Activated CD4-positive, alpha-beta T cell treated with anti-CD3 and anti-CD28 coated beads, Interleukin-2, amount 50 U/mL, for 48 hours (primary cell): ENCODE measurements at regions not wholly inside any gene's neighbourhood (a gene's known extent, or its start where the extent isn't known, plus 50 kb on each side); places are given as distances from the start of the nearest gene placed in this dataset.

Source experiments
- DNase-seq, 2 experiments: peaks; one replicate each; pipeline ENCODE4 v3.0.0-alpha.2; 2020

DNA sequence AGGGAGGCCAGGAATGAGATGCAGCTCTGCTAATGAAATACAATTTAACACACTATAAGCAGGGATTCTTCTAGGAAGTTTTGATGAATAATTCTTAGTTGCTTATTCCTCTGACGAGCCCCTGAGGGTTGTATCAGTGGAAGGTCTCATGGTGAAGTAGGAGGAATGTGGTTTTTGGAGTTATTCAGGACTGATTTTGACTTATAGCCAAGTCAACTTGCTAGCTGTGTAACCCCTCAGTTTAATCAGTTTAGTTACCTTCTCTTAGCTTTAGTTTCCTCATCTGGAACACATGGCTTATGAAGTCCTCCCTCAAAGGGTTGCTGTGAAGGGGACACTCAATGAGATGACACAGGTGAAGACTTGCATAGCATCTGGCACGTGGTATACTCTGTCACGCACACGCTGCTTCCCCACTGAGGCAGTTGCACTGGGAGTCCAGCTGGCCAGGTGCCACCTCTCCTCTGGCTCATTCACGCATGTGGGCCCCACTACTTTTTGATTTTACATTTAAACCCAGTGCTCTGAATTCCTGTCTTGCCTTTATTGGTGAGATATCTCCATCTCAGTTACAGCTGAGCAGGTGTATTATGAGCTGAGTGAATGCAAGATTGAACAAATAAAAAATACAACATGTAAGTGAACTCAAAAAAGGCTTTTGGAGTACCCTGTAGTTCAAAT, 415.0 kb downstream of the ARHGEF28 start:
- no peak for DNase-seq

DNA sequence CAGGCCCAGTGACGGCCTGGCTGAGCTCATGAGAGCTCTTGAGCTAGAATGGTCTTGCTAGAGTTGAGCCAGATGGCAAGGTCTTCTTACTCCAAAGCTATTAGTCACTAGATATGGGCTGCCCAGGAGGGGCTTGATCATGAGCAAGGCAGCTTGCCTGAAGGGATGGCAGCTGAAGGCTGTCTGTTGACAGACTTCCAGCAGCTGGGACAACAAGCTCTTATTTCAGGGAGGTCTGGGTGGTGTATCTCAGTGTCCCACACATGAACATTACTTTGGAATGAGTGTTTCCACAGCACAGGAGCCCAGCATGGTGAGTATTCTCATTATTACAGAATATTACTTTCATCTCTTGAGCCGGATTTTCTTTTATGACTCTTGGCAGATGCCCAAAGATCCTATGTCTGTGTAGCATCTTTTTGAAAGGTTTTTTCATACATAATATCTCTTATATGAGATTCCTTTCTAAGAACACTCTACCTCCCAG, 414.1 kb downstream of the ARHGEF28 start:
- no peak for DNase-seq

DNA sequence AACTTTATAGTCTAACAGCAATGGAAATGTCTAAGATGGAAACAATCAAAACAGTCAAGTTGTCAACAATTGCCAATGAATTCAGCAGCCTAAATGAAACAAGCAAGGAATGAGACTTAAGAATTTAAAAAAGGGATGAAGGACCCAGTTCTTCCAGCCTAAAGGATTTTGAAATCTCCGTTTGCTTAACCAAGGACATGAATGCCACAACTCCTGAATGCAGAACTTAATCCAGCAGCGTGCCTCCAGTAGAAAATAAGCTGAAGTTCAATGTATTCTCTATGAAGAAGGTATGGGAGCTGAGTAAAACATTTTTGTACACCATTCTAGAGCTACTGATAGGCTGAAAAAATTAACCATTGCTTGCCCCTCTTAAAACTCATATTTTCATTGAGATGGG, 411.3 kb downstream of the ARHGEF28 start:
- no peak for DNase-seq

DNA sequence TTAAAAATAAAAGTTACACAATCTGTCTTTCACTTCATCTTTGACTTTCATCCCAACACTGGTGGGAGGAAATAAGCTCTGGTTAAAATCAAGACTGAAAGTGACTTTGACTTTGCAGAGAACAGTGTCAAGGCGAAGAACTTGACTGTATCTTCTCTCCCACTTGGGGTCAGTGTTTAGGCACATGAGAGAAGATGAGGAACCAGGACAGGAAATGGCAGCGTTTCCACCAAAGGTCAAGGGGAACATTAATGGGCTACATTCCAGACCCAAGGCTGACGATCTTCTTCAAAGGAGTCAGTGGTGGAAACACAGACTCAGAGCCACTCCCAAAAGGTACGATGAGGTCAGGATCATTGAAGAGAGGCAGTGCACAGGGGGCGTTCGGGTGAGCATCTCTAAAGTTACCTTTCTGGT, 409.5 kb downstream of the ARHGEF28 start:
- no peak for DNase-seq

DNA sequence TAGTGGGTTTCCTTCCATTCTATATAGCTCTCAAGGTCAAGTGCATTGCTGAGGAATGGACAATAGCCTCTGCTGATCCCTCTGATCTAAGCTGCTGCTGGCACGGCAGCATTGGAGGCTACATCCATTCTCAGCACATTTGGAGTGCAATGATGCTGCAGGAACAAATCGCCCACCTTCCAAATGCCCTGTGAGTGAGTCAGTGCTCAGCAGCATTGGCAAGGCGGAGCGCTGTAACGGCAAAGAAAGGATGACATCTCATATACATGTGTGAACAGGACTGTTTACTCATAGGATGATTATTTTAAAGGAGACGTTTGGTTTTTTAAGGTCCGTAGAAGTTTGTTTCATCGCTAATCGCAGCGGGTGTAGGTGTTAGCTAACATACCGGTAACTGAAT, 408.7 kb downstream of the ARHGEF28 start:
- DNase-seq = no peak

DNA sequence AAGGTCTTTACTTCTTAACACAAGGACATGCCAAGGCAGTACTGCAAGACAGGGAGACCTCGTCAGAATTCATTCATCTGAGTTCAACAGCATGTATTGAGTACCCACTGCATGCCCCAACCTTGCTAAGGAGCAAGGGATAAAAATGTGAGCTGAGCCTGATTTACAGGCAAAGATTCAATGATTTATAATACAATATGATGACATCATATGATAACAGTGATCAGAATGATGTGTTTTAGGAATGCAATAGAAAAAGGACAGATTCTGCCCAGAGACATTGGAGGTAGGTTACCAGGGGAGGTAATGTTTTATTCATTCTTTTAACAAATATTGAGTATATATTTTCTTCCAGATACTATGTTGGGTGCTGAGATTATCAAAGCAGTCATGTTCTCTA, 406.6 kb downstream of the ARHGEF28 start:
- DNase-seq = no peak

DNA sequence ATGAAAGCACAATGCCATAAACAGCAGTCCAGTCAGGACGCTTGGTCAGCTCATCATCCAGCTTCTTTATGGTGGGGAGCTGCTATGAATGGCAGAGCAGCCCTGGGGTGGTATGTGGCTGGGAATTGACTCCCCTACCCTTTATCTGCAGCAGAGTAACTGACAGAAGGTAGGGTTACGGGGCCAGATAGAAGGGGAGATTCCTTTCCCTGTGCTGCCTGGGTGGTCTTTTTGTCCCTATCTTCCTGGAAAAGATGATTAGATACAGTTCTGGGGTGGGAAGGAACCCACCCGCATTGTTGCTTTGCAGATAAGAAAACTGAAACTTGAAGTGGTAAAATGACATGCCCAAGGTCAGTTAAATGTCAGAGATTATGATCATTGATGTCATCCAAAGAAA, 405.5 kb downstream of the ARHGEF28 start:
- DNase-seq = no peak

DNA sequence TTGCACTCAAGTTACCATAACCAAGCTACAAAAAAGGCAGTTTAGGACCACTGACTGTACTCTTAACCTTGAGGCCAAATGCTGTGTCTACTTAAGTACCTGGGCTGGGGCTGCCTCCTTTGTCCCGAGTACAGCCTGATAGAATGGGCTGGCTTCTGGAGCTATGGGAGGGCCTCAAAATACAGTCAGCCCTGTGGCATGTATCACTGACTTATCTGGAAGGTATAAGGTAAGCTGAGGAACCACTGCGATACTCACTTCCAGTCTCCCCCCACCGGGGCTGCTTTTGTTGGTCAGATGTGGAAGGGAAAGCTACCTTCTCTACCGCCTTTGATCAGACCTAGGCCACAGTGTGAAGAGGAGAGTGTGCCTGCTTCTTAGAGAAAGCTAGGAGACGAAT, 404.8 kb downstream of the ARHGEF28 start:
- no peak for DNase-seq

DNA sequence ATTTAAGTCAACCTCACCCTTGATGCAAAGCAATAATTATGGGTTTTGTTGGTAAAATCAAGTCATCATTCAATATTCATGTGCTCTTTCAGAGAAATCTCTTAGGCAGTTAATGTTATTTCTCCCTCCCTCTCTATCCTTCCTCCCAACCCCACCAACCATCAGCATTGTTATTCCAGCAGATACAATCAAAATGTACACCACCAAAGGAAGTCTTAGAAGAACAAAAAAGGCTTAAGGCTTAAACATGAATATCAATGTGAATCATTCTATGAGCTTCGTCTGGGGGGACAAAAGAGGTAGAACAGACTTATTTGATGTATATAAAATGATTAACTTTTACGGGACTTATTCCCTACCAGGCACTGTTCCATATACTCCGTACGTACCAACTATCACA, 404.4 kb downstream of the ARHGEF28 start:
- DNase-seq = no peak

DNA sequence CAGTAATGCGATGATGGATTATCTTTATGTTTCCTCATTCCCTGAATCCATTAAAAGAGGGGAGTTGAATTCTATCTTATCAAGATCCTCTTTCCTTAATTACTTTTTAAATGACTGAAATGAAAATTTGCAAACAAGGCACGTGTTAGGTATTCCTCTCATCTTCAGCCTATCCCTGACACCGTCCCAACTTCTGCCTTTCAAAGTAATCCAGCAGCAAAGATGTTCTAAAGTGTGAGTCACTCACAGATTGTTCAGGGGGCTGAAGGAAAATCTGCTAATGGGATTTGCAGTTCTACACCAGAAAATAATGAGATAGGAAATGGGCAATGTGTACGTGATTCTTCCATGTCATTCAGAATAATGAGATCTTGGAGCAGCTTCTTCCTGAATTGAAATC, 403.0 kb downstream of the ARHGEF28 start:
- DNase-seq = no peak

DNA sequence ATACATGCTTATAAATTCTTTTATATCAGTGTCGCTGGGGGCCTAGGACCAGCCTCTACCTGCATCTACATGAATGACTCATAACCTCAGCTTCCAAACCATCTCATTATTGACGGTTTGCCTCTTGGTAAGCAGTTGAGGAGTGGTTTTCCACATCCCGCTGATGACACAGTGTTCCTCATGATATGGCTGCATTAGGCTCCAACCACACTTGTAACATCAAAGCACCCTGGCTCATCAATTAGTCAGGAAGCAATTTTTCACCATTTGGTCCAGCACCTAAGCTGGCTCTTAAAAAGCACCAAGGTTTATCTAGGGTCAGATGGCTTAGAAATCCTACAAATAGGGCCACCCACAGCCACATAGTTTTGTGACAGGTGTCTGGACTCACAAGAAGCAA, 402.4 kb downstream of the ARHGEF28 start:
- DNase-seq = no peak

DNA sequence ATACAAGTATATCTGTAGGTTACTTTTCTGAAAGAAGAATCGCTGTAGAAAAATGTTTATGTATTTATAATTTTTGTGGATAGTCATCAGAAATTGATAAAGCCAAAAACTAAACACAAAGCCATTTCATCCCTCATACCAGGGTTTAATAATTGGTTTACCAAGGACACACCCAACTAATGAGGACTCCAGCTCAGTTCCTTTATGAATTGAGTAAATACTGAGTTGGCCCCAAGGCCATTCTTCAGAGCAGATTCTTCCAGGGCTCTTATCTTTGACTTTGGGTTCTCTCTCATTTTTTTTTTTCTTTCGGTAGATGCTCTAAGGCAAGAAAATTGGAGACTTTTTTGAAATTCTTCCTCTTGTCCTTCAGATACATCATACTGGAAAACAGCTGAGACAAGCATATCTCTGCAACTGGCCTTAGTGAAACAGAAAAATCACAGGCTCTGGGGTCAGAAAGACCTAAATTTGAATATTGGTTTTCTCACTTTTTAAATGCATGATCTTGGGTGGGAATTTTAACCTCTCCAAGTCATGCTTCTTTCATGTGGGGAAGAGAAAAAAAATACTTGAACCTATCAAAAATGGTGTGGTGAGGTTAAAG, 401.8 kb downstream of the ARHGEF28 start:
- DNase-seq = no peak

DNA sequence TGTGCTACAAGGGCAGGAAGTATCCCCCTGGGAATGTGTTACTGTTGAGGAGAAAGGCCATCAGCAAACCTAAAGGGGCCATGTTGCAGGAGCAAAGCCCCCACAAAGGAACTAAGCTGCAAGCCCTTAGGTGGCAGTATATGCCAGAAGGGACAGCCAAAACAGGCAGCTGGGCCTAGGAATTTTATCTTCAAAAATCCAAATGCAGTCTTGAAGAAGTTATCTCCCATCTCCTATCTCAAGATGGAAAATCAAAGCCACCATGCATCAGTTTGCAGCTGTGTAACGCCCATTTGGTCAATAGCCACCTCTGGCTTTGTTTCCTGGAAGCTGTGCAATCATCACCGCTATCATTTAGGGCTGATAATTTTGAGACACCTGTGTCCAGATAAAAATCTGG, 400.3 kb downstream of the ARHGEF28 start:
- DNase-seq = no peak

DNA sequence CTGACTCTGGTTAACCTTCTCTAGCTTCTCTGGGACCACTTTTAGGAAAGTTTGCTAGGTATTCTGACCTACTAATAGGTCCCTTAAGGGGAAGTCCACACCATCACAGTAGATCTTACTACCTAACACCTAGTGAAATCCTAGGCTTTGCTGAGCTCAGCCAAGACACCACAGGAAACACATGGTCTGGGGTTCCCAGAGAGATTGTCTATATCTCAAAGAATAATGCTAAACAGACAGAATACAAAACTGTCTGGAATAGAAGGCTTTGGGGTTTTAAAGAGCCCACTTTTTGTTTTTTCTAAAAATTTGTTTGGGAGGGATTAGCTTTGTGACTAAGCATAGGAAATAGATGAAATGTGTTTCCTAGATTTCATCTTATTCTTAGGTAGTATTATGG, 395.1 kb downstream of the ARHGEF28 start:
- DNase-seq = no peak

DNA sequence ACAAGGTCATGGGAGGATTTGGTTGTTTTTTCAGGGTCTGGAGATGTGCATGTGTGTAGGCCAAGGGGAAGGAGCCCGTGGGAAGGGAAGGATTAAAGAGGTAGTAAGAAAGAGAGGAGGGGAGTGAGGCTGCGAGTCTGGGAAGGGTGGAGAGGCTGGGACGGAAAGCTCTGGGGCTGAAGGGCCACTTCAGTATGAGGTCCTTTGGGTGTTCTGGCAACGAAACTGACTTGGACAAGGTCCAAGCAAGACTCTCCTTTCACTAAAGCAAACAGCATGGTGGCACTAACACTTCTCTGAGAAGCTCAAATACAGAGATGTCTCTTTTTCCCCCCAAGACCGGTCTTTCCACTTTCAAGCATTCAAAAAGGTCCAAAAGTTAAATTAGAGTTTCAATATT, 394.5 kb downstream of the ARHGEF28 start:
- no peak for DNase-seq

DNA sequence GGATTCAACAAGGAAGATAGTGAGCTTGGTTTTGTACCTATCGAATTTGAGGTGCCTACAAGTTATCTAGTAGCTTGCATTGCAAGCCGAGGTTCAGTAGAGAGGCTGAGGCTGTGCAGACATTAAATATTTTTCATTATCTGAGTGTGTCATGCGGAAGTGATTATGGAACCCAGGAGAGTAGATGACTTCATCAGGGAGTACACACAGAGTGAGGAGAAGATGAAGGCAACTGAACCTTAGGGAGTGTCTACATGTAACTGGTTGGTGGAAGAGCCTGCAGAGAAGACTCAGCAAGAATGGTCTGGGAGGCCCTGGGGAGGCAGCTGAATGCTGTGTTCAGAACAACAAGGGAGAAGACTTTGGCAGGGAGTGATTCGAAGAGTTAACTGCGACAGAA, 393.9 kb downstream of the ARHGEF28 start:
- DNase-seq = no peak

DNA sequence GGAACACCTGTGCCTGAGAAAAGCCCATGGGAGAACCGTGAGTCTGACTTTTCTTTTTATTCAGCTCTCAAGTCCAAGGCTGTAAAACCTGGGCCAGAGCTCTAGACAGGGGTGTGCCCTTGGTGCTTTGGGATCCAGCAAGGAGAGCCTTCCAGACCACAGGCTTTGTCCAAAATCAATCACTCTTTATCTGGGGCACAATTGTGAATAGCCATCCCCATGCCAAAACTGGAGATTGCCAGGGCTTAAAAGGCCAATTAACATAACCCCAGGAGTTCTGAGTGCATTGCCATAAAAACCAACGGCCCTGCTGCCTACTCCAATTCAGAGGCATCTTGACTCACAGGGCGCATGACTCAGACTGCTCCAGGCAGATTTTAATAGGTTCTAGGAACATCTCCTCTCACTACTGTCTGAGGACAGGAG, 391.8 kb downstream of the ARHGEF28 start:
- DNase-seq = no peak

DNA sequence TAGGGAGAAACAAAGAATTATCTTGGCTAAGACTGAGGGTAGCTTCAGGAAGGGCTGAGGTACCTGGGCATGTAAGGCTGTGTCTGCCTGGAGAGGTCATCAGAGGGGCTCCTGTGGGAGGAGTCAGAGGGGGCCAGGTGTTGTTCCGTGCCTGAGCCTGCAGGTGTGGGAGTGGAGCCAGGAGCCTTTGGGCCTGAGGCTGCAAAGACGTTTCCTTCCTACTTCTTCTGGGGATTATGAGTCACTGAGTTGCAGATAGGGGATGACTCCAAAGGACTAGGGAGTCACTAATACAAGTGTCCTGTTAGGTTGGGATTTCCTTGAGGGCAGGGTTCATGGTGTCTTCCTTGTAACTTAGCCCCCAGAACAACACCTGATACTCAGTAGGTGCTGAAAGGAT, 391.1 kb downstream of the ARHGEF28 start:
- DNase-seq = no peak

DNA sequence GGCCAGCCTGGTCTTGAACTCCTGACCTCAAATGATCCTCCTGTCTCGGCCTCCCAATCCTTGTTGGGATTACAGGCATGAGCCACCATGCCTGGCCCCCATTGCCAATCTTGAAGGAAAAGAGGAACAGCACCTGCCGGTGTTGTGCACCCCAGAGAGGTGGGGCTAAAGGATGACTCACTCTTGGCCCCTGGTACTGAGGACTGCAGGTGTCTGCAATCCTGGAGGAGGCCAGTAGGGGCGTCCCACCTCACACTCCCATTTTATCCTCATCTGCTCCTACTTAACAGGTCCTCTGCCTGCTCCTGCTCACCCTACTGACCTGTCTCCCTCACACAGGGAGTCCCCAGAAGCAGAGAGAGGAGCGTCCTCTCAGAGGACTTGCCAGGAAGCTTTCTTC, 390.4 kb downstream of the ARHGEF28 start:
- no peak for DNase-seq

DNA sequence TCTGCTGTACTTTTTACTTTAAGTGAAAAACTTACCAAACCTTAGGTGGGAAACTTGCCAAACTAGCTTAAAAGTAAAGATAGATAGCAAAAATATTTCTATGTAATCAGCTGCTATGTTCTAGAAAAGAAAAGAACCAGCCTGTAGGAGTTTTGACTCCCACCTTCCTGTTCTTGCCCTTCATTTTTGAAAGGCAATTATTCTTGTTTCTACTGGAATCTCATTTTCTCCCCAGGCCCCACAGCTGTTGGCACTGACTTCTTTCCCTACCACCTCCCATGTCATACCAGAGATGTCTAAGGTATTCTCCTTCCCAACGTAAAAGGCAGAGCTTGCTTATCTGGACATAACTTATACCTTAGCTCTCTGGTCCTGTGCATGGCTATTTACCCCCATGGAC, 389.7 kb downstream of the ARHGEF28 start:
- DNase-seq = no peak

DNA sequence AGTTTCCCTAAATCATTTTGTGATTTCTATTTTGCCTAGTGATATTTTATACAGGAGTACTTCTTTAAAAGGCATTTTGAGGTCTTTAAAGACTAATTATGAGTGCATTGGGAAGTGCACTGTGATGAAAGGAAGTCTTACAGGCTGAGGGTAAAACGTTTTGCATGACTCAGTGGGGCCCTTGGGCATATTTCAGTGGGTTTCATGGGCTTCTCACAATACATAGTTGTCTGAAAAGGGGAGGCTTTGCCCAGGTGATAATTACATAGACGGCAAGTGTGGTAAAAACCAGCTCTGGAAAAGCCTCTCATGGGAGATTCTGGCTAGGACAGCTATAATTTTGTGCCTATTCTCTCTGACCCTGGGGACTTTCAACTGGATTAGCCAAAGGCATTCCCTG, 387.2 kb downstream of the ARHGEF28 start:
- no peak for DNase-seq

DNA sequence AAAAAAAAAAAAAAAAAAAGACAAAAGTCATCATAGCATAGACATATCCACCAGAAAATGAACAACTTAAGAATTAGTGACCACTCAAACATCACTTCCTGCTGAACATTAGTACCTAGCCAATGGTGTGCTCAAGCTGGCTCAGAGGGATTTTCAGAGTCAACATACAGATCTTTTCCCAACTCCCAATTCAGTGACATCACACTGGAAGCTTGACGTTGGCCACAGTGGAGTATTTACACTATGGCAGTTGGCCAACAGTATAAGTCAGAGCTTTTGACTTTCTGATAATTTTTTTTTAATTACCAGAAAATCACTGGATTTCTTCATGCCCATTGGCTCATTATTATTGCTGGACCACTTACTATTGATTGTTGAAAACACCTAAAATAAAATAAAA, 383.5 kb downstream of the ARHGEF28 start:
- DNase-seq = no peak

DNA sequence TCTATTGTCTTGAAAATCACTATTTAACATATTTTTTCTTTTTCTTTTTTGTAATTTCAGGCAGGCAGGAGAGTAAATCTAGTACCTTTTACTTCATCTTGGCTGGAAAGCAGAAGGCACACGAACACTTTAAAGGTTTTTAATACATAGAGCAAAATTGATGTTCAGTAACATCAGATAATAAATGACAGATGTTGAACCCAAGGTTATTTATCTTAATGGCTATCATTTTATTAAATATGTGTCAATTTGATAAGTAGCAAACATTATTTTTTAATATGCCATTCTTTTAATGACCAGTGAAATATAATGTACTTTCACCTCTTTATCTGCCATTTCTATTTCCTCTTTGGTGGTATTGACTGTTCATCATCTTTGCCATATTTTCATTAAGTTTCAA, 381.2 kb downstream of the ARHGEF28 start:
- no peak for DNase-seq

DNA sequence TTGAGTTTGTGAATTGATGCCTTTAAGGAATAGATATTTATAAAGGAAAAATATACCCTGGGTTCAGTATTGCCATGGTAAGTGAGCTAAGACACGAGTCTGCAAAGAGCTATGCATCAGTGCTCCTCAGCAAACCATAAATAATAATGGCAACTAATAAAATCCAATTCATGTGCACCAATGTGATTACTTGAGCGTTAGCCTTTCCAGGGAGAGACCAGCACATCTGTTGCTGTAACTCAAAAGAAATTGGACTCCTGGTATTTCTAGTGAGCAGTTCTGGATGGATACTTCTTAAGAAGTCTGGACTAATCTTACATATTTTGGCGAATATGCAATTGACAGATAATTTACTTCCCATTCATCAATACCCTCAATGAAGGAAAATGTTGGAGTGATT, 373.3 kb downstream of the ARHGEF28 start:
- no peak for DNase-seq

DNA sequence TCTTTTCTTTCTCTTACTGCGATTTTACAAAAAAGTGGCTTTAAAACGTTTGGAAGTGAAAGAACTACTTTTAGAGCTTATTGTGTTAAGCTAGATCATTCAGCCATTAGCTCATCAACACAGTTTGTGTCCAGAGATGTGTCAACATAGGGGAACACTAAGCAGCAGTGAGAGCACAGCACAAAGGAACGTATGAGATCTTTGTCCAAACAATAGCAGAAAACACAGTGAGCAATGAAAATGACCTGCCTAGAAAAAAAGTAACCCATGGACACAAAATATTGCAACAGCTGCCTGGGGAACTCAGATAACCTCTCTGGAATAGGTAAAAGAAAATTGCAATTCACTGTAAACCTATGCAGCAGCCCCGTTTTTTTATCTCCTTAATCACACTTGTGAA, 372.5 kb downstream of the ARHGEF28 start:
- DNase-seq = no peak
